GM23338 (cell line): ENCODE measurements at regions not wholly inside any gene's neighbourhood (a gene's known extent, or its start where the extent isn't known, plus 50 kb on each side); places are given as distances from the start of the nearest gene placed in this dataset.

Experiments used
- CREB1 ChIP-seq: fragments of 250-450 bp; sonication (Bioruptor Pico); IDR thresholded peaks from 2 replicates; pipeline ENCODE4 v1.5.0; 2020; ENCODE audit warnings: low read depth, mild to moderate bottlenecking, moderate library complexity
- NANOG ChIP-seq: IDR thresholded peaks from 2 replicates; pipeline ENCODE4 v1.6.1; 2016; ENCODE audit warnings: antibody characterized with exemption, borderline replicate concordance
- REST ChIP-seq: IDR thresholded peaks from one replicate; pipeline ENCODE4 v1.6.1; 2018; ENCODE audit warnings: antibody characterized with exemption; ENCODE audit not compliant: unreplicated experiment
- STAT1 ChIP-seq: IDR thresholded peaks from one replicate; pipeline ENCODE4 v1.6.1; 2016; ENCODE audit warnings: antibody characterized with exemption; ENCODE audit not compliant: unreplicated experiment
- ZNF114 ChIP-seq: fragments of 250-450 bp; sonication (Bioruptor Pico); IDR thresholded peaks from 2 replicates; pipeline ENCODE4 v1.5.0; 2020; ENCODE audit warnings: mild to moderate bottlenecking, moderate library complexity
- TF ChIP-seq, protein P1 (sequence below): fragments of 250-450 bp; sonication (Bioruptor Pico); IDR thresholded peaks from 2 replicates; pipeline ENCODE4 v1.5.0; 2020; ENCODE audit warnings: mild to moderate bottlenecking, moderate library complexity

DNA sequence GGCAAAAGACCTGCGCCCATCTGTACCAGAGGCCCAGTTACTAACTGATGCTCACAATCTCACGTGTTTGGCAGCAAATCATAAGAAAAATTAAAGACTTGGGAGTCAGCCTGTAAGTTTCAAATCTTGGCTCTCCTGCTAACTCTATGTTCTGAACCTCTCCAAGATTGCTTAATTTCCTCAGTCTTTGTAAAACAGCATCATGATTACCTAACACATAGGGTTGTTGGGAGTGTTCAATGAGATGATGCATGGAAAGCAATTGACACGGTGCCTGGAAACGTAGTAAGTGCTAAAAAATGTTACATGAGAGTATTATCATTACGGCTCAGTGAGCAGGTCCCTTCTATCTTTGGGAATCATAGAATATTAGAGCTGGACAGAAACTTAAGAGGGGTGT, 497.6 kb upstream of the TCF4 start (continued):
- TF ChIP-seq, protein P1, sequence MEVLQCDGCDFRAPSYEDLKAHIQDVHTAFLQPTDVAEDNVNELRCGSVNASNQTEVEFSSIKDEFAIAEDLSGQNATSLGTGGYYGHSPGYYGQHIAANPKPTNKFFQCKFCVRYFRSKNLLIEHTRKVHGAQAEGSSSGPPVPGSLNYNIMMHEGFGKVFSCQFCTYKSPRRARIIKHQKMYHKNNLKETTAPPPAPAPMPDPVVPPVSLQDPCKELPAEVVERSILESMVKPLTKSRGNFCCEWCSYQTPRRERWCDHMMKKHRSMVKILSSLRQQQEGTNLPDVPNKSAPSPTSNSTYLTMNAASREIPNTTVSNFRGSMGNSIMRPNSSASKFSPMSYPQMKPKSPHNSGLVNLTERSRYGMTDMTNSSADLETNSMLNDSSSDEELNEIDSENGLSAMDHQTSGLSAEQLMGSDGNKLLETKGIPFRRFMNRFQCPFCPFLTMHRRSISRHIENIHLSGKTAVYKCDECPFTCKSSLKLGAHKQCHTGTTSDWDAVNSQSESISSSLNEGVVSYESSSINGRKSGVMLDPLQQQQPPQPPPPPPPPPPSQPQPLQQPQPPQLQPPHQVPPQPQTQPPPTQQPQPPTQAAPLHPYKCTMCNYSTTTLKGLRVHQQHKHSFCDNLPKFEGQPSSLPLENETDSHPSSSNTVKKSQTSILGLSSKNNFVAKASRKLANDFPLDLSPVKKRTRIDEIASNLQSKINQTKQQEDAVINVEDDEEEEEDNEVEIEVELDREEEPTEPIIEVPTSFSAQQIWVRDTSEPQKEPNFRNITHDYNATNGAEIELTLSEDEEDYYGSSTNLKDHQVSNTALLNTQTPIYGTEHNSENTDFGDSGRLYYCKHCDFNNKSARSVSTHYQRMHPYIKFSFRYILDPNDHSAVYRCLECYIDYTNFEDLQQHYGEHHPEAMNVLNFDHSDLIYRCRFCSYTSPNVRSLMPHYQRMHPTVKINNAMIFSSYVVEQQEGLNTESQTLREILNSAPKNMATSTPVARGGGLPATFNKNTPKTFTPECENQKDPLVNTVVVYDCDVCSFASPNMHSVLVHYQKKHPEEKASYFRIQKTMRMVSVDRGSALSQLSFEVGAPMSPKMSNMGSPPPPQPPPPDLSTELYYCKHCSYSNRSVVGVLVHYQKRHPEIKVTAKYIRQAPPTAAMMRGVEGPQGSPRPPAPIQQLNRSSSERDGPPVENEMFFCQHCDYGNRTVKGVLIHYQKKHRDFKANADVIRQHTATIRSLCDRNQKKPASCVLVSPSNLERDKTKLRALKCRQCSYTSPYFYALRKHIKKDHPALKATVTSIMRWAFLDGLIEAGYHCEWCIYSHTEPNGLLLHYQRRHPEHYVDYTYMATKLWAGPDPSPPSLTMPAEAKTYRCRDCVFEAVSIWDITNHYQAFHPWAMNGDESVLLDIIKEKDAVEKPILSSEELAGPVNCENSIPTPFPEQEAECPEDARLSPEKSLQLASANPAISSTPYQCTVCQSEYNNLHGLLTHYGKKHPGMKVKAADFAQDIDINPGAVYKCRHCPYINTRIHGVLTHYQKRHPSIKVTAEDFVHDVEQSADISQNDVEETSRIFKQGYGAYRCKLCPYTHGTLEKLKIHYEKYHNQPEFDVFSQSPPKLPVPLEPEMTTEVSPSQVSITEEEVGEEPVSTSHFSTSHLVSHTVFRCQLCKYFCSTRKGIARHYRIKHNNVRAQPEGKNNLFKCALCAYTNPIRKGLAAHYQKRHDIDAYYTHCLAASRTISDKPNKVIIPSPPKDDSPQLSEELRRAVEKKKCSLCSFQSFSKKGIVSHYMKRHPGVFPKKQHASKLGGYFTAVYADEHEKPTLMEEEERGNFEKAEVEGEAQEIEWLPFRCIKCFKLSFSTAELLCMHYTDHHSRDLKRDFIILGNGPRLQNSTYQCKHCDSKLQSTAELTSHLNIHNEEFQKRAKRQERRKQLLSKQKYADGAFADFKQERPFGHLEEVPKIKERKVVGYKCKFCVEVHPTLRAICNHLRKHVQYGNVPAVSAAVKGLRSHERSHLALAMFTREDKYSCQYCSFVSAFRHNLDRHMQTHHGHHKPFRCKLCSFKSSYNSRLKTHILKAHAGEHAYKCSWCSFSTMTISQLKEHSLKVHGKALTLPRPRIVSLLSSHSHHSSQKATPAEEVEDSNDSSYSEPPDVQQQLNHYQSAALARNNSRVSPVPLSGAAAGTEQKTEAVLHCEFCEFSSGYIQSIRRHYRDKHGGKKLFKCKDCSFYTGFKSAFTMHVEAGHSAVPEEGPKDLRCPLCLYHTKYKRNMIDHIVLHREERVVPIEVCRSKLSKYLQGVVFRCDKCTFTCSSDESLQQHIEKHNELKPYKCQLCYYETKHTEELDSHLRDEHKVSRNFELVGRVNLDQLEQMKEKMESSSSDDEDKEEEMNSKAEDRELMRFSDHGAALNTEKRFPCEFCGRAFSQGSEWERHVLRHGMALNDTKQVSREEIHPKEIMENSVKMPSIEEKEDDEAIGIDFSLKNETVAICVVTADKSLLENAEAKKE = no peak
- TF ChIP-seq STAT1 (no peak), REST (no peak), CREB1 (CRISPR knock-in tag) (no peak), NANOG (no peak), ZNF114 (CRISPR knock-in tag) (no peak)
